Vagina (tissue), 2 donors: ENCODE measurements at regions not wholly inside any gene's neighbourhood (a gene's known extent, or its start where the extent isn't known, plus 50 kb on each side); places are given as distances from the start of the nearest gene placed in this dataset.

Source experiments
- CTCF ChIP-seq, 3 experiments: fragments of 450-650 bp in 2 of 3; fragments of 200-600 bp in 1 of 3; sonication (generic) in 1 of 3; IDR thresholded peaks; one replicate each; pipeline ENCODE4 v1.5.1; 2017 to 2019; ENCODE audit warnings: antibody characterized with exemption in 3 of 3, mild to moderate bottlenecking in 2 of 3, moderate library complexity in 2 of 3
- POLR2AphosphoS5 ChIP-seq, 2 donors: sonication (generic); formaldehyde crosslinking; IDR thresholded peaks; one replicate each; pipeline ENCODE4 v1.9.0; 2017; ENCODE audit warnings: antibody characterized with exemption in 2 of 2, mild to moderate bottlenecking in 2 of 2, low read depth in 1 of 2; ENCODE audit not compliant: insufficient read depth in 1 of 2

DNA sequence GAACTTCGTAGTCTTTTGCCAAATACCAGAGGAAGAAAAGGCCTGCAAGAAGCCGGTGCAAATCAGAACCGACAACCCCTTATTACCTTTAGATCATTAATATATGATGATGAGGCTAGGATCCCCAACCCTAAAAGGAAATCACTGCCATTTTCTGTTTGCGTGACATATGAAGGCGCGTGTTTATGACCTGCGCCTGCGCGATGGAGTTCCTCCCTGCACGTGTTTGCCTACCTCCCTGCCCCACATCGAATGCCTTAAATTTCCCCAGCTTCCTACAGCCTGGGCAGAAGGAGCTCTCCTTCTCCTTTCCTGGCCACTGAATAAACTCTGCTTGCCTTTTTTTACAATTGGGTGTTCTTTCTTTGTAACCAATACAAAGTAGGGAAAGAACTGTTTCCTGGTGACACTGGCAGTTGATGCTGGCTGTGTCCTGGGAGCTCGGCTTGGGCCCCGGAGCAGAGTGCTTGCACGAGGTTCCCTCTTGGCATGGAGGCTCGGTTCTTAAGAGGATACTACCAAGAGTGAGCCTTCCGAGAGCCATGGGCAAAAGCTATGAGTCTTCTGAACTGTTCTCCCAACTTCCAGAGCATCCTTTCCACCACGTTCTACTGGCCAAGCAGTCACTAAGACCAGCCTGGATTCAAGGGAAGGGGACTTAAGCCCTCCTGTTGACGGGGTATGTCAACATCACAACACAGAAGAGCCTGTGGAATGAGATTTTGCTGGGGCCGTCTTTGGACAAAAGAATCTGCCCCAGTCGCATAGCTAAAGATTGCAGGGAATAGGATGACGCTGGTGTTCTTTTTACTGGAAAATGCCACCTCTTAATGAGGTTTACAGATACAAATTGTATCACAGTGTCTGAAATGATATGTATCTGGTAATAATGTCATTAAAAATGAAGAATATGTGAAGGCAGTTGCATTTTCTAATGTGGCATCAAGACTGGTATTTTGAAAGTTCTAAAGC lies 179.8 kb downstream of the SH3BP4 start:
- TF ChIP-seq POLR2AphosphoS5 (IDR thresholded peaks at IDR 0.05; ENCODE audit: insufficient read depth in 1 of 2, low read depth in 1 of 2) (no peak), CTCF (IDR thresholded peaks at IDR 0.05) (no peak)
